Gastrocnemius medialis (tissue), 4 donors: ENCODE measurements at regions not wholly inside any gene's neighbourhood (a gene's known extent, or its start where the extent isn't known, plus 50 kb on each side); places are given as distances from the start of the nearest gene placed in this dataset.

ENCODE experiments used
- ATAC-seq, 2 donors: fragments of 150-250 bp; one replicate each; pipeline ENCODE4 v1.9.1; 2016
- DNase-seq, 2 donors: peaks; one replicate each; pipeline ENCODE4 v3.0.0-alpha.2; 2019
- H3K27ac ChIP-seq, 4 donors: fragments of 200-600 bp; sonication (generic); 1 replicate in 1 of 4; 2 replicates in 3 of 4; pipeline ENCODE4 v1.5.1; 2016 to 2018; ENCODE audit warnings: mild to moderate bottlenecking in 2 of 4, moderate library complexity in 1 of 4
- H3K27me3 ChIP-seq, 3 donors: fragments of 200-600 bp; sonication (generic) in 2 of 3; 1 replicate in 1 of 3; 2 replicates in 2 of 3; pipeline versions ENCODE4 v1.5.1 to v1.6.0; 2016 to 2019; ENCODE audit warnings: mild to moderate bottlenecking in 1 of 3, moderate library complexity in 1 of 3
- H3K36me3 ChIP-seq, 2 donors: fragments of 200-600 bp; sonication (generic) in 1 of 2; one replicate each; pipeline ENCODE4 v1.5.1; 2017 to 2018
- H3K4me1 ChIP-seq, 2 donors: fragments of 200-600 bp; sonication (generic) in 1 of 2; one replicate each; pipeline ENCODE4 v1.5.1; 2016 to 2017; ENCODE audit warnings: mild to moderate bottlenecking in 2 of 2
- H3K4me3 ChIP-seq, 4 donors: fragments of 200-600 bp; sonication (generic) in 3 of 4; 1 replicate in 1 of 4; 2 replicates in 3 of 4; pipeline ENCODE4 v1.5.1; 2016 to 2019; ENCODE audit warnings: mild to moderate bottlenecking in 2 of 4
- H3K9me3 ChIP-seq, 3 donors: fragments of 200-600 bp; sonication (generic) in 2 of 3; 1 replicate in 1 of 3; 2 replicates in 2 of 3; pipeline ENCODE4 v1.5.1; 2016 to 2019
- POLR2A ChIP-seq, 2 donors: fragments of 450-650 bp; IDR thresholded peaks; one replicate each; pipeline ENCODE4 v1.6.1; 2017; ENCODE audit warnings: antibody characterized with exemption in 2 of 2, mild to moderate bottlenecking in 2 of 2, moderate library complexity in 2 of 2
- in situ Hi-C, 4 donors: fragments of 200-750 bp; cut with MboI; loops; one replicate each; pipeline versions ENCODE4 v1.15.0 to v1.8.0; 2017; ENCODE audit warnings: low sequenced_read_pairs in 4 of 4
- intact Hi-C: fragments of 100-400 bp; cut with DNase I; formaldehyde crosslinking; loops from one replicate; pipeline ENCODE4 v1.15.1; 2023; ENCODE audit warnings: low total_unique reads
- TF ChIP-seq, protein P1 (sequence below), 5 experiments: fragments of 450-650 bp in 3 of 5; fragments of 200-600 bp in 2 of 5; sonication (generic) in 2 of 5; IDR thresholded peaks in 4 of 5; conservative IDR thresholded peaks in 1 of 5; 1 replicate in 4 of 5; 2 replicates in 1 of 5; pipeline ENCODE4 v1.5.1; 2016 to 2019; ENCODE audit warnings: antibody characterized with exemption in 5 of 5, mild to moderate bottlenecking in 3 of 5, moderate library complexity in 3 of 5

DNA sequence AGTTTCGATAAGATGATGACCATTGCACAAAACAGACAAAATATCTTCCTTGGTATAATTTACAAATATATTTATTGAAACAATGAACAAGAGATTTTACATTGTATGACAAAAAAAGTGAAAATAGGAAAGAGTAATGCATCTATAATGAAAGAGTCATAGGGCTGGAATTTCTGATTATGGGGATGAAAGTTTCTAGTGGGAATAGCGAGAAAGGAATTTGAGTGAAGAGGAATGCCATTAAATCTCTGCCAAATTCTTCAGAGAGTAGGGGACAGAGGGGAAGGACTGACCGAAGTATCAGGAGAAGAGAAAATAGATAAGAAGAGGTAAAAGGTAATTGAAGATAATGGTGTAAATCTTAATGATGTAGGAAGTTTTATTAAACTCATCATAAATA is 125.4 kb downstream of the VGLL3 start:
- H3K36me3 ChIP-seq: no peaks in the 10 kb centered on the region
- no peak overlapping the region for H3K27ac ChIP-seq
- no peak for DNase-seq
- H3K4me1 ChIP-seq: no peaks in the 10 kb centered on the region
- ATAC-seq: no peak
- no peaks in the 10 kb centered on the region for H3K27me3 ChIP-seq
- H3K9me3 ChIP-seq: no peaks in the 10 kb centered on the region
- no peak overlapping the region for H3K4me3 ChIP-seq
- intact Hi-C loops (no loop called here), in situ Hi-C loops (no loop called here)
- TF ChIP-seq, protein P1, sequence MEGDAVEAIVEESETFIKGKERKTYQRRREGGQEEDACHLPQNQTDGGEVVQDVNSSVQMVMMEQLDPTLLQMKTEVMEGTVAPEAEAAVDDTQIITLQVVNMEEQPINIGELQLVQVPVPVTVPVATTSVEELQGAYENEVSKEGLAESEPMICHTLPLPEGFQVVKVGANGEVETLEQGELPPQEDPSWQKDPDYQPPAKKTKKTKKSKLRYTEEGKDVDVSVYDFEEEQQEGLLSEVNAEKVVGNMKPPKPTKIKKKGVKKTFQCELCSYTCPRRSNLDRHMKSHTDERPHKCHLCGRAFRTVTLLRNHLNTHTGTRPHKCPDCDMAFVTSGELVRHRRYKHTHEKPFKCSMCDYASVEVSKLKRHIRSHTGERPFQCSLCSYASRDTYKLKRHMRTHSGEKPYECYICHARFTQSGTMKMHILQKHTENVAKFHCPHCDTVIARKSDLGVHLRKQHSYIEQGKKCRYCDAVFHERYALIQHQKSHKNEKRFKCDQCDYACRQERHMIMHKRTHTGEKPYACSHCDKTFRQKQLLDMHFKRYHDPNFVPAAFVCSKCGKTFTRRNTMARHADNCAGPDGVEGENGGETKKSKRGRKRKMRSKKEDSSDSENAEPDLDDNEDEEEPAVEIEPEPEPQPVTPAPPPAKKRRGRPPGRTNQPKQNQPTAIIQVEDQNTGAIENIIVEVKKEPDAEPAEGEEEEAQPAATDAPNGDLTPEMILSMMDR (IDR thresholded peaks at IDR 0.05 in 4 of 5, conservative IDR thresholded peaks at IDR 0.05 in 1 of 5): no peak
- no peak for TF ChIP-seq POLR2A (IDR thresholded peaks at IDR 0.05)

DNA sequence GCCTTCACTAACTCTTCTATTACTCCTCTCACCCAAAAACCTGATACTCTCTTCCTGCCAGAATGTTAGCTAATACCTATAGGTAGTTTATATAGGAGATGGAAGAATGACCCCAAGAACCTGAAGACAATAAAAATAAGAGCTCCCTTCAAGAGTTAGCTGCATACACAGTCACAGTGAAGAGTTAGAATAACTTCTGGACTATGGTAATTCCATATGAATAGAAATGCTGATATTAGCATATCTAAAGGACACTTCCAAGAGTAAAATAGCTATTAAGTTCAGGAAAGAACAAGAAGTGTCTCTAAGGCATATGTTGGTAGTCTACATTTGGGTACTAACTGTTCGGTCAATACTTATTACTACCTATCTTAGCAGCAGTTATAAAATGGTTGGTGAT is 134.2 kb downstream of the VGLL3 start:
- Histone ChIP-seq H3K4me3 (no peak overlapping the region), H3K9me3 (no peaks in the 10 kb centered on the region), H3K27me3 (no peaks in the 10 kb centered on the region), H3K4me1 (no peaks in the 10 kb centered on the region), H3K36me3 (no peaks in the 10 kb centered on the region), H3K27ac (no peak overlapping the region)
- intact Hi-C loops (no loop called here), in situ Hi-C loops (no loop called here)
- DNase-seq (no peak), ATAC-seq (no peak)
- no peak for TF ChIP-seq POLR2A (IDR thresholded peaks at IDR 0.05)
- TF ChIP-seq, protein P1 (IDR thresholded peaks at IDR 0.05 in 4 of 5, conservative IDR thresholded peaks at IDR 0.05 in 1 of 5): no peak

DNA sequence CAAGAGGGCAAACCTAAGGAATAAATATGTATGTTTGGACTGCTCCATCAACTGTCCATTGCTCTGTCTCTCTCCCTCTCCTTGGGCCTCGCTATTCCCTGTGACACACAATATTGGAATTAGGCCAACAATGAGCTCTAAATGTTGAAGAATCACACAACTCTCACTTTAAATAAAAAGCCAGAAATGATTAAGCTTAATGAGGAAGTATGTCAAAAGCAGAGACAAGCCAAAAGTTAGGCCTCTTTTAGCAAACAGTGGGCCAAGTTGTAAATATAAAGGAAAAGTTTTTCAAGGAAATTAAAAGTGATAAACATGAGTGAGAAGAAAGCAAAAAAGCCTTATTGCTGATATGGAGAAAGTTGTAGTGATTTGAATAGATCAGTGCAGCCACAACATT is 141.0 kb downstream of the VGLL3 start:
- Histone ChIP-seq H3K4me3 (no peak overlapping the region), H3K36me3 (no peaks in the 10 kb centered on the region), H3K4me1 (no peaks in the 10 kb centered on the region), H3K27ac (no peak overlapping the region), H3K27me3 (no peaks in the 10 kb centered on the region), H3K9me3 (no peaks in the 10 kb centered on the region)
- intact Hi-C loops: no loop called here
- in situ Hi-C loops: no loop called here
- TF ChIP-seq, protein P1 (IDR thresholded peaks at IDR 0.05 in 4 of 5, conservative IDR thresholded peaks at IDR 0.05 in 1 of 5): no peak
- no peak for TF ChIP-seq POLR2A (IDR thresholded peaks at IDR 0.05)
- ATAC-seq: no peak
- DNase-seq: no peak

DNA sequence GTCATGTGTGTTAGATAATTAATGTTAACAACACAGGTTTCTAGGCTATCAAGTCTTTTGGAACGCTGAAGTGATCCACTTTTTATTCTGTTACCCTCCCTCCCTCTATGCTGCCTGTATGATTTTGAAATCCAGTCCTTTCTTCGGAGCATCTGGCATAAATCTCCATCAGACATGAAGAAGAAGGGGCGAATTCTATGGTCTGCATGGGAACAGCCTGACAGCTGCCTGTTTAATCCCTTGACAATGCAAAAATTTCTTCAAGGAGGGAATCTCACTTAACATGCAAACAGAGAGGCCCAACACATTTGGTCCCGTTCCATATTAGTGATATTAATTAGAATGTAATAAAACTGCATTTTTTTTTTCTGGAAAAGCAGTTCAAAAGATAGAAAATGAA is 145.2 kb downstream of the VGLL3 start:
- ATAC-seq (no peak), DNase-seq (no peak)
- in situ Hi-C loops: no loop called here
- Histone ChIP-seq H3K4me3 (no peak overlapping the region), H3K4me1 (no peaks in the 10 kb centered on the region), H3K27ac (no peak overlapping the region), H3K27me3 (no peaks in the 10 kb centered on the region), H3K36me3 (no peaks in the 10 kb centered on the region), H3K9me3 (no peaks in the 10 kb centered on the region)
- intact Hi-C loops: no loop called here
- TF ChIP-seq, protein P1 (IDR thresholded peaks at IDR 0.05 in 4 of 5, conservative IDR thresholded peaks at IDR 0.05 in 1 of 5): no peak
- no peak for TF ChIP-seq POLR2A (IDR thresholded peaks at IDR 0.05)

- Histone ChIP-seq H3K4me1 (no peaks in the 10 kb centered on the region), H3K9me3 (no peaks in the 10 kb centered on the region), H3K27me3 (no peaks in the 10 kb centered on the region), H3K4me3 (no peak overlapping the region), H3K27ac (no peak overlapping the region), H3K36me3 (no peaks in the 10 kb centered on the region)
- in situ Hi-C loops (no loop called here), intact Hi-C loops (no loop called here)
- DNase-seq (no peak), ATAC-seq (no peak)
- TF ChIP-seq, protein P1 (IDR thresholded peaks at IDR 0.05 in 4 of 5, conservative IDR thresholded peaks at IDR 0.05 in 1 of 5): no peak
- TF ChIP-seq POLR2A (IDR thresholded peaks at IDR 0.05): no peak
These were observed 152.0 kb downstream of the VGLL3 start for GRCh38 chr3:86838927-86839326.
